Astrocyte (in vitro differentiated cells and primary cell): ENCODE measurements at regions not wholly inside any gene's neighbourhood (a gene's known extent, or its start where the extent isn't known, plus 50 kb on each side); places are given as distances from the start of the nearest gene placed in this dataset.

Experiments
- DNase-seq: peaks from one replicate; pipeline ENCODE4 v3.0.0-alpha.2; 2010; ENCODE audit warnings: low read depth
- FAIRE-seq: peaks from 2 replicates; lab custom pipeline; 2011; peaks lifted over from hg19 to GRCh38; lab: Jason Lieb, UNC
- H2AFZ ChIP-seq: 2 replicates; pipeline ENCODE4 v1.6.0; 2012; ENCODE audit warnings: low read depth, low read length, inconsistent platforms
- H3K27ac ChIP-seq: 2 replicates; pipeline ENCODE4 v1.5.1; 2011; ENCODE audit warnings: low read depth, low read length, inconsistent platforms
- H3K27me3 ChIP-seq: 2 replicates; pipeline ENCODE4 v1.6.0; 2011; ENCODE audit warnings: low read length, inconsistent platforms; ENCODE audit not compliant: insufficient read depth
- H3K36me3 ChIP-seq: 2 replicates; pipeline ENCODE4 v1.5.1; 2011; ENCODE audit warnings: low read length, inconsistent platforms; ENCODE audit not compliant: insufficient read depth
- H3K4me1 ChIP-seq: 2 replicates; pipeline ENCODE4 v1.5.1; 2011; ENCODE audit warnings: low read length, inconsistent platforms; ENCODE audit not compliant: insufficient read depth
- H3K4me2 ChIP-seq: 2 replicates; pipeline ENCODE4 v1.6.0; 2012; ENCODE audit warnings: low read length, inconsistent platforms
- H3K4me3 ChIP-seq: 2 replicates; pipeline ENCODE4 v1.5.1; 2011; ENCODE audit warnings: low read depth, mild to moderate bottlenecking, low read length, inconsistent platforms; ENCODE audit not compliant: insufficient read depth
- H3K79me2 ChIP-seq: 2 replicates; pipeline ENCODE4 v1.6.0; 2012; ENCODE audit warnings: mild to moderate bottlenecking, low read length, inconsistent platforms; ENCODE audit not compliant: insufficient read depth
- H3K9ac ChIP-seq: 2 replicates; pipeline ENCODE4 v1.6.0; 2012; ENCODE audit warnings: mild to moderate bottlenecking, low read length, inconsistent platforms
- H3K9me3 ChIP-seq: 2 replicates; pipeline ENCODE4 v1.5.1; 2012; ENCODE audit warnings: low read depth, mild to moderate bottlenecking, low read length, inconsistent platforms; ENCODE audit not compliant: insufficient read depth
- H4K20me1 ChIP-seq: 2 replicates; pipeline ENCODE4 v1.6.0; 2012; ENCODE audit warnings: low read length, inconsistent platforms; ENCODE audit not compliant: insufficient read depth
- H3K27ac Mint-ChIP-seq: one replicate; pipeline ENCODE4 v1.8.0; 2021; ENCODE audit warnings: mild to moderate bottlenecking, mixed read lengths; ENCODE audit not compliant: unreplicated experiment
- H3K27me3 Mint-ChIP-seq: one replicate; pipeline ENCODE4 v1.8.0; 2021; ENCODE audit warnings: low read depth, mixed read lengths; ENCODE audit not compliant: unreplicated experiment
- H3K36me3 Mint-ChIP-seq: one replicate; pipeline ENCODE4 v1.8.0; 2021; ENCODE audit warnings: low read depth, mixed read lengths; ENCODE audit not compliant: unreplicated experiment
- H3K4me1 Mint-ChIP-seq: one replicate; pipeline ENCODE4 v1.8.0; 2021; ENCODE audit warnings: low read depth, mixed read lengths; ENCODE audit not compliant: unreplicated experiment
- H3K4me3 Mint-ChIP-seq: one replicate; pipeline ENCODE4 v1.8.0; 2021; ENCODE audit warnings: mild to moderate bottlenecking, moderate library complexity, mixed read lengths; ENCODE audit not compliant: unreplicated experiment
- H3K9me3 Mint-ChIP-seq: one replicate; pipeline ENCODE4 v1.8.0; 2021; ENCODE audit warnings: mild to moderate bottlenecking, mixed read lengths; ENCODE audit not compliant: unreplicated experiment
- CTCF ChIP-seq: IDR thresholded peaks from 2 replicates; pipeline ENCODE4 v1.5.1; 2011; ENCODE audit warnings: low read depth, mild to moderate bottlenecking, inconsistent platforms, low read length, moderate library complexity; ENCODE audit not compliant: insufficient read depth
- EZH2 ChIP-seq: IDR thresholded peaks from 2 replicates; pipeline ENCODE4 v1.6.1; 2012; ENCODE audit warnings: mild to moderate bottlenecking, low read length, inconsistent platforms; ENCODE audit not compliant: insufficient read depth

- Mint-ChIP-seq H3K9me3 (no peaks in the 10 kb centered on the region), H3K27me3 (no peaks in the 10 kb centered on the region), H3K4me1 (no peaks in the 10 kb centered on the region), H3K27ac (no peak overlapping the region), H3K36me3 (no peaks in the 10 kb centered on the region), H3K4me3 (no peak overlapping the region)
- Histone ChIP-seq H3K27ac (no peak overlapping the region), H3K27me3 (no peaks in the 10 kb centered on the region), H3K4me2 (no peak overlapping the region), H3K9me3 (no peaks in the 10 kb centered on the region), H3K4me3 (no peak overlapping the region), H3K4me1 (no peaks in the 10 kb centered on the region), H2AFZ (no peak overlapping the region), H3K79me2 (no peaks in the 10 kb centered on the region), H3K9ac (no peak overlapping the region), H3K36me3 (no peaks in the 10 kb centered on the region), H4K20me1 (no peaks in the 10 kb centered on the region)
- FAIRE-seq (no peak), DNase-seq (no peak)
- TF ChIP-seq CTCF (no peak), EZH2 (no peak)
Observed at GRCh38 chr5:19229179-19229835, 758.7 kb downstream of the CDH18 start.

GRCh38 chr5:19233573-19233972 lies 754.4 kb downstream of the CDH18 start:
- Histone ChIP-seq H2AFZ (no peak overlapping the region), H4K20me1 (no peaks in the 10 kb centered on the region), H3K36me3 (no peaks in the 10 kb centered on the region), H3K27me3 (no peaks in the 10 kb centered on the region), H3K4me2 (no peak overlapping the region), H3K4me1 (no peaks in the 10 kb centered on the region), H3K27ac (no peak overlapping the region), H3K9me3 (no peaks in the 10 kb centered on the region), H3K79me2 (no peaks in the 10 kb centered on the region), H3K4me3 (no peak overlapping the region), H3K9ac (no peak overlapping the region)
- no peak overlapping the region for H3K4me3 Mint-ChIP-seq
- FAIRE-seq = no peak
- no peak overlapping the region for H3K27ac Mint-ChIP-seq
- DNase-seq = no peak
- TF ChIP-seq EZH2 (no peak), CTCF (no peak)
- peaks cover 16% of the 10 kb centered on the region for H3K4me1 Mint-ChIP-seq
- no peaks in the 10 kb centered on the region for H3K36me3 Mint-ChIP-seq
- no peaks in the 10 kb centered on the region for H3K9me3 Mint-ChIP-seq
- no peaks in the 10 kb centered on the region for H3K27me3 Mint-ChIP-seq

- H3K27ac ChIP-seq = no peak overlapping the region
Observed at GRCh38 chr5:19235101-19235584, 752.9 kb downstream of the CDH18 start.

More at GRCh38 chr5:19235101-19235584, 752.9 kb downstream of the CDH18 start:
- Histone ChIP-seq H3K79me2 (no peaks in the 10 kb centered on the region), H3K36me3 (no peaks in the 10 kb centered on the region), H2AFZ (peak overlapping the region; percentile 15), H3K27me3 (no peaks in the 10 kb centered on the region), H3K9me3 (no peaks in the 10 kb centered on the region), H3K4me1 (peaks cover 5% of the 10 kb centered on the region), H4K20me1 (no peaks in the 10 kb centered on the region), H3K9ac (no peak overlapping the region), H3K4me2 (no peak overlapping the region), H3K4me3 (no peak overlapping the region)
- Mint-ChIP-seq H3K9me3 (no peaks in the 10 kb centered on the region), H3K4me3 (no peak overlapping the region), H3K4me1 (peaks cover 23% of the 10 kb centered on the region), H3K27me3 (no peaks in the 10 kb centered on the region), H3K27ac (peak overlapping the region; percentile 77), H3K36me3 (no peaks in the 10 kb centered on the region)
- DNase-seq = peak; percentile 49
- FAIRE-seq = no peak
- TF ChIP-seq CTCF = no peak
- TF ChIP-seq EZH2 = no peak
